T-helper 17 cell (primary cell): ENCODE measurements at regions not wholly inside any gene's neighbourhood (a gene's known extent, or its start where the extent isn't known, plus 50 kb on each side); places are given as distances from the start of the nearest gene placed in this dataset.

Experiments
- ATAC-seq: fragments of 150-1000 bp; cut with Tn5 transposase; 2 replicates; pipeline ENCODE4 v1.10.0; 2021; ENCODE audit warnings: mild to moderate bottlenecking, moderate library complexity
- DNase-seq, 3 donors: peaks; one replicate each; pipeline versions ENCODE4 v3.0.0 to v3.0.0-alpha.2; 2020 to 2021
- H3K9me3 ChIP-seq: one replicate; pipeline ENCODE4 v1.7.0; 2013; ENCODE audit warnings: low read length, mild to moderate bottlenecking; ENCODE audit not compliant: control insufficient read depth, poor library complexity, severe bottlenecking
- H3K27ac Mint-ChIP-seq: one replicate; pipeline ENCODE4 v1.8.0; 2022; ENCODE audit warnings: mild to moderate bottlenecking, moderate library complexity, mixed read lengths
- H3K27me3 Mint-ChIP-seq: one replicate; pipeline ENCODE4 v1.8.0; 2022; ENCODE audit warnings: mixed read lengths
- H3K36me3 Mint-ChIP-seq: one replicate; pipeline ENCODE4 v1.8.0; 2022; ENCODE audit warnings: low read depth, mixed read lengths
- H3K4me1 Mint-ChIP-seq: one replicate; pipeline ENCODE4 v1.8.0; 2022; ENCODE audit warnings: mild to moderate bottlenecking, mixed read lengths
- H3K4me3 Mint-ChIP-seq: one replicate; pipeline ENCODE4 v1.8.0; 2022; ENCODE audit warnings: mild to moderate bottlenecking, moderate library complexity, mixed read lengths

- ATAC-seq (no peak), DNase-seq (no peak)
- Mint-ChIP-seq H3K27ac (no peak overlapping the region), H3K4me1 (no peaks in the 10 kb centered on the region), H3K36me3 (no peaks in the 10 kb centered on the region), H3K27me3 (no peaks in the 10 kb centered on the region), H3K4me3 (no peak overlapping the region)
- H3K9me3 ChIP-seq: no peaks in the 10 kb centered on the region
Observed at GRCh38 chr12:127900386-127900785, 366.6 kb upstream of the TMEM132C start.

- H3K27me3 Mint-ChIP-seq: no peaks in the 10 kb centered on the region
- H3K4me1 Mint-ChIP-seq: no peaks in the 10 kb centered on the region
- no peaks in the 10 kb centered on the region for H3K36me3 Mint-ChIP-seq
- DNase-seq: no peak
- H3K9me3 ChIP-seq: no peaks in the 10 kb centered on the region
- no peak overlapping the region for H3K4me3 Mint-ChIP-seq
- ATAC-seq: no peak
- H3K27ac Mint-ChIP-seq: no peak overlapping the region
Observed at GRCh38 chr12:127903146-127903545, 363.8 kb upstream of the TMEM132C start.

- no peaks in the 10 kb centered on the region for H3K27me3 Mint-ChIP-seq
- ATAC-seq: no peak
- H3K27ac Mint-ChIP-seq: no peak overlapping the region
- H3K4me3 Mint-ChIP-seq: no peak overlapping the region
- no peaks in the 10 kb centered on the region for H3K9me3 ChIP-seq
- H3K4me1 Mint-ChIP-seq: no peaks in the 10 kb centered on the region
- H3K36me3 Mint-ChIP-seq: no peaks in the 10 kb centered on the region
- no peak for DNase-seq
Observed at GRCh38 chr12:127909041-127909440, 357.9 kb upstream of the TMEM132C start.

GRCh38 chr12:127911291-127911690 lies 355.7 kb upstream of the TMEM132C start:
- no peak for ATAC-seq

GRCh38 chr12:127912035-127912665 lies 354.8 kb upstream of the TMEM132C start:
- H3K27me3 Mint-ChIP-seq: no peaks in the 10 kb centered on the region
- no peak overlapping the region for H3K4me3 Mint-ChIP-seq
- no peak overlapping the region for H3K27ac Mint-ChIP-seq
- no peaks in the 10 kb centered on the region for H3K4me1 Mint-ChIP-seq
- no peak for ATAC-seq
- H3K36me3 Mint-ChIP-seq: no peaks in the 10 kb centered on the region
- no peak for DNase-seq
- no peaks in the 10 kb centered on the region for H3K9me3 ChIP-seq

More at GRCh38 chr12:127911291-127911690, 355.7 kb upstream of the TMEM132C start:
- Mint-ChIP-seq H3K4me3 (no peak overlapping the region), H3K27ac (no peak overlapping the region), H3K36me3 (no peaks in the 10 kb centered on the region), H3K4me1 (no peaks in the 10 kb centered on the region), H3K27me3 (no peaks in the 10 kb centered on the region)
- H3K9me3 ChIP-seq: no peaks in the 10 kb centered on the region
- DNase-seq: no peak

- Mint-ChIP-seq H3K27me3 (no peaks in the 10 kb centered on the region), H3K4me3 (no peak overlapping the region), H3K27ac (no peak overlapping the region), H3K36me3 (no peaks in the 10 kb centered on the region), H3K4me1 (no peaks in the 10 kb centered on the region)
- DNase-seq: no peak
- ATAC-seq: no peak
- no peaks in the 10 kb centered on the region for H3K9me3 ChIP-seq
Observed at GRCh38 chr12:127923501-127923900, 343.5 kb upstream of the TMEM132C start.

- H3K36me3 Mint-ChIP-seq: no peaks in the 10 kb centered on the region
- H3K27me3 Mint-ChIP-seq: no peaks in the 10 kb centered on the region
- H3K9me3 ChIP-seq: no peaks in the 10 kb centered on the region
- no peaks in the 10 kb centered on the region for H3K4me1 Mint-ChIP-seq
- no peak for ATAC-seq
- H3K27ac Mint-ChIP-seq: no peak overlapping the region
- DNase-seq: no peak
- no peak overlapping the region for H3K4me3 Mint-ChIP-seq
Observed at GRCh38 chr12:127925971-127926370, 341.0 kb upstream of the TMEM132C start.

- no peaks in the 10 kb centered on the region for H3K27me3 Mint-ChIP-seq
- H3K36me3 Mint-ChIP-seq: no peaks in the 10 kb centered on the region
- H3K27ac Mint-ChIP-seq: no peak overlapping the region
- ATAC-seq: no peak
- H3K4me3 Mint-ChIP-seq: no peak overlapping the region
- no peak for DNase-seq
- no peaks in the 10 kb centered on the region for H3K4me1 Mint-ChIP-seq
- H3K9me3 ChIP-seq: no peaks in the 10 kb centered on the region
Observed at GRCh38 chr12:127928178-127928577, 338.8 kb upstream of the TMEM132C start.

GRCh38 chr12:127928615-127929571 lies 338.1 kb upstream of the TMEM132C start:
- H3K9me3 ChIP-seq: no peaks in the 10 kb centered on the region
- H3K27me3 Mint-ChIP-seq: no peaks in the 10 kb centered on the region
- H3K36me3 Mint-ChIP-seq: no peaks in the 10 kb centered on the region
- ATAC-seq: no peak
- H3K4me1 Mint-ChIP-seq: no peaks in the 10 kb centered on the region
- H3K4me3 Mint-ChIP-seq: no peak overlapping the region
- no peak overlapping the region for H3K27ac Mint-ChIP-seq
- no peak for DNase-seq

GRCh38 chr12:127930122-127930521 lies 336.8 kb upstream of the TMEM132C start:
- no peaks in the 10 kb centered on the region for H3K36me3 Mint-ChIP-seq
- no peak overlapping the region for H3K4me3 Mint-ChIP-seq
- no peaks in the 10 kb centered on the region for H3K4me1 Mint-ChIP-seq
- no peaks in the 10 kb centered on the region for H3K27me3 Mint-ChIP-seq
- ATAC-seq (no peak), DNase-seq (no peak)
- no peak overlapping the region for H3K27ac Mint-ChIP-seq
- no peaks in the 10 kb centered on the region for H3K9me3 ChIP-seq

GRCh38 chr12:127934409-127934808 lies 332.6 kb upstream of the TMEM132C start:
- Mint-ChIP-seq H3K4me1 (no peaks in the 10 kb centered on the region), H3K27me3 (no peaks in the 10 kb centered on the region), H3K27ac (no peak overlapping the region), H3K36me3 (no peaks in the 10 kb centered on the region), H3K4me3 (no peak overlapping the region)
- DNase-seq (no peak), ATAC-seq (no peak)
- no peaks in the 10 kb centered on the region for H3K9me3 ChIP-seq

GRCh38 chr12:127936463-127936862 lies 330.5 kb upstream of the TMEM132C start:
- DNase-seq (no peak), ATAC-seq (no peak)
- Mint-ChIP-seq H3K4me1 (no peaks in the 10 kb centered on the region), H3K27me3 (no peaks in the 10 kb centered on the region), H3K4me3 (no peak overlapping the region), H3K36me3 (no peaks in the 10 kb centered on the region), H3K27ac (no peak overlapping the region)
- H3K9me3 ChIP-seq: no peaks in the 10 kb centered on the region

GRCh38 chr12:127941332-127941731 lies 325.6 kb upstream of the TMEM132C start:
- Mint-ChIP-seq H3K27me3 (no peaks in the 10 kb centered on the region), H3K4me1 (no peaks in the 10 kb centered on the region), H3K4me3 (no peak overlapping the region), H3K27ac (no peak overlapping the region), H3K36me3 (no peaks in the 10 kb centered on the region)
- ATAC-seq (no peak), DNase-seq (no peak)
- no peaks in the 10 kb centered on the region for H3K9me3 ChIP-seq

GRCh38 chr12:127942981-127943380 lies 324.0 kb upstream of the TMEM132C start:
- no peak for DNase-seq
- H3K36me3 Mint-ChIP-seq: no peaks in the 10 kb centered on the region

More at GRCh38 chr12:127942981-127943380, 324.0 kb upstream of the TMEM132C start:
- H3K27me3 Mint-ChIP-seq: no peaks in the 10 kb centered on the region
- no peaks in the 10 kb centered on the region for H3K4me1 Mint-ChIP-seq
- H3K27ac Mint-ChIP-seq: no peak overlapping the region
- H3K4me3 Mint-ChIP-seq: no peak overlapping the region
- ATAC-seq: no peak
- H3K9me3 ChIP-seq: no peaks in the 10 kb centered on the region
